Epithelial cell of proximal tubule (primary cell): ENCODE measurements at regions not wholly inside any gene's neighbourhood (a gene's known extent, or its start where the extent isn't known, plus 50 kb on each side); places are given as distances from the start of the nearest gene placed in this dataset.

Experiments
- DNase-seq: peaks from one replicate; pipeline ENCODE4 v3.0.0-alpha.2; 2011; ENCODE audit warnings: low read depth
- H3K4me3 ChIP-seq: 2 replicates; pipeline ENCODE4 v1.5.1; 2011; ENCODE audit warnings: low read depth, mild to moderate bottlenecking, low read length
- CTCF ChIP-seq: conservative IDR thresholded peaks from 2 replicates; pipeline ENCODE4 v1.5.1; 2012; ENCODE audit warnings: low read depth, mild to moderate bottlenecking, low read length

- TF ChIP-seq CTCF = no peak
- no peak overlapping the region for H3K4me3 ChIP-seq
- peak; percentile 16 for DNase-seq
Measured at GRCh38 chr2:56475191-56475590, 291.4 kb downstream of the CCDC85A start.

GRCh38 chr2:56476509-56477071 lies 292.8 kb downstream of the CCDC85A start:
- no peak overlapping the region for H3K4me3 ChIP-seq
- DNase-seq = no peak
- TF ChIP-seq CTCF = no peak

GRCh38 chr2:56478027-56478426 lies 294.2 kb downstream of the CCDC85A start:
- H3K4me3 ChIP-seq = no peak overlapping the region
- DNase-seq = no peak
- no peak for TF ChIP-seq CTCF

- no peak overlapping the region for H3K4me3 ChIP-seq
- no peak for TF ChIP-seq CTCF
- no peak for DNase-seq
Measured at GRCh38 chr2:56483081-56483480, 299.3 kb downstream of the CCDC85A start.

- H3K4me3 ChIP-seq = no peak overlapping the region
- no peak for DNase-seq
- no peak for TF ChIP-seq CTCF
Measured at GRCh38 chr2:56484906-56485305, 301.1 kb downstream of the CCDC85A start.

GRCh38 chr2:56500317-56500716 lies 316.5 kb downstream of the CCDC85A start:
- TF ChIP-seq CTCF = no peak
- H3K4me3 ChIP-seq = no peak overlapping the region
- no peak for DNase-seq

- TF ChIP-seq CTCF = no peak
- no peak overlapping the region for H3K4me3 ChIP-seq
- no peak for DNase-seq
Measured at GRCh38 chr2:56502616-56503015, 318.8 kb downstream of the CCDC85A start.
